ENCODE measurements at regions not wholly inside any gene's neighbourhood (a gene's known extent, or its start where the extent isn't known, plus 50 kb on each side); places are given as distances from the start of the nearest gene placed in this dataset.

DNA sequence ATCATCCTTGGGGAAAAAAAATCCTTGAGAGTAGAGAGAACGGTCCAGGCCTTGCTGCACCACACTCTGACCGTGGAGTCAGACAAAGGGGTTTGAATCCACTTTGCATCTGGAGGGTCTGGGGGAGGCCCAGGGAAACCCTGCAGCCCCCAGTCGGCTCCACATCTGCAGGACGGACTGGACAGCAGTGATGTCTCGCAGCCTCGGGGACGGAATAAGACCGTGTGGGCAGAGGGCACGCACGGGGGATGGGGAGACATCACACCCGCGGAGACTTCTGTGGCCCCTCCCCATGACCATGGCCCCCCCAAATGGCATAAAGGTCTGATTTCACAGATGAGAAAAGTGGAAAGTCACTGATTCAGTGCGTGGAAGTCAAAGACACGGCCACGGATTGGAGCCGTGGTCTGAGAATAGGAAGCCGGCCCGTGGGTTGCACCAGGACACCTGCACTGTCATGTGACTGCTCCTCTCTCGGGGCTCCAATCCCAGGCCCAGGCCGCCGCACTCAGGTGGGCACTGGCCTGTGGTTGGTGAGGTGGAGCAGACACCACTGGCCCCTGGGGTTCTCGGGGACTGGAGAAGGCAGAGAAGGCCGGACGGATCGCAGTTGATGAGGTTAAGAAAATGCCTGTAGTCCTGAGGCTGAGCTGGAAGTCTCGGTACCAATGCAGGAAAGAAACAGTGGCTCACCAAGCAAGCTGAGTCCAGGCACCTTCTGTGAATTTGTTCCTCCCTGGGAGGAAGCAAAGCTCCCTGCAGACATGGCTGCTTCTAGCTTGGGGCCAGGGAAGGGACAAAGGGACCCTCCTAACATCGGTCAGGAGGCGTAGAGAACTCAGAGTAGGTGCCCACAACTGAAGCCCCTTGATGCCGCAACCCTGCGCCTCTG lies 61.8 kb downstream of the RTP5 start:
- Histone ChIP-seq H3K9me3 (0 out of 2 replicates have a peak, but pooled peaks cover 3% of the 10 kb centered on the region), H3K27me3 (replicated peaks; ENCODE audit: control insufficient read depth, insufficient read depth, low read length) (no peaks in the 10 kb centered on the region), H3K4me1 (peaks cover 30% of the 10 kb centered on the region), H3K4me3 (ENCODE audit: low read depth, low read length) (no peak overlapping the region), H3K36me3 (ENCODE audit: control insufficient read depth, insufficient read depth, low read length) (no peaks in the 10 kb centered on the region)
- ChIA-PET POLR2A (no interaction called here), CTCF (no interaction called here)
- TF ChIP-seq, protein P1, sequence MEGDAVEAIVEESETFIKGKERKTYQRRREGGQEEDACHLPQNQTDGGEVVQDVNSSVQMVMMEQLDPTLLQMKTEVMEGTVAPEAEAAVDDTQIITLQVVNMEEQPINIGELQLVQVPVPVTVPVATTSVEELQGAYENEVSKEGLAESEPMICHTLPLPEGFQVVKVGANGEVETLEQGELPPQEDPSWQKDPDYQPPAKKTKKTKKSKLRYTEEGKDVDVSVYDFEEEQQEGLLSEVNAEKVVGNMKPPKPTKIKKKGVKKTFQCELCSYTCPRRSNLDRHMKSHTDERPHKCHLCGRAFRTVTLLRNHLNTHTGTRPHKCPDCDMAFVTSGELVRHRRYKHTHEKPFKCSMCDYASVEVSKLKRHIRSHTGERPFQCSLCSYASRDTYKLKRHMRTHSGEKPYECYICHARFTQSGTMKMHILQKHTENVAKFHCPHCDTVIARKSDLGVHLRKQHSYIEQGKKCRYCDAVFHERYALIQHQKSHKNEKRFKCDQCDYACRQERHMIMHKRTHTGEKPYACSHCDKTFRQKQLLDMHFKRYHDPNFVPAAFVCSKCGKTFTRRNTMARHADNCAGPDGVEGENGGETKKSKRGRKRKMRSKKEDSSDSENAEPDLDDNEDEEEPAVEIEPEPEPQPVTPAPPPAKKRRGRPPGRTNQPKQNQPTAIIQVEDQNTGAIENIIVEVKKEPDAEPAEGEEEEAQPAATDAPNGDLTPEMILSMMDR (IDR thresholded peaks at IDR 0.05; ENCODE audit: insufficient read depth in 1 of 2, low read depth in 1 of 2, low read length in 1 of 2, severe bottlenecking in 1 of 2, unreplicated experiment in 1 of 2), result no peak
- H3K9me3 Mint-ChIP-seq (ENCODE audit: unreplicated experiment), result peaks cover 7% of the 10 kb centered on the region
- BruUV-seq (replicated peaks), result no TSS peak
- H3K27ac Mint-ChIP-seq (ENCODE audit: unreplicated experiment), result no peak overlapping the region
- H3K4me3 Mint-ChIP-seq (ENCODE audit: unreplicated experiment), result no peak overlapping the region
- H3K4me1 Mint-ChIP-seq (ENCODE audit: low read depth, unreplicated experiment), result no peaks in the 10 kb centered on the region
- no peaks in the 10 kb centered on the region for H3K36me3 Mint-ChIP-seq (ENCODE audit: insufficient read depth, unreplicated experiment)
- no peaks in the 10 kb centered on the region for H3K27me3 Mint-ChIP-seq (ENCODE audit: insufficient read depth, unreplicated experiment)
- intact Hi-C loops (cut with micrococcal nuclease; ENCODE audit: unreplicated experiment), result no loop called here
- DNase-seq, result no peak

DNA sequence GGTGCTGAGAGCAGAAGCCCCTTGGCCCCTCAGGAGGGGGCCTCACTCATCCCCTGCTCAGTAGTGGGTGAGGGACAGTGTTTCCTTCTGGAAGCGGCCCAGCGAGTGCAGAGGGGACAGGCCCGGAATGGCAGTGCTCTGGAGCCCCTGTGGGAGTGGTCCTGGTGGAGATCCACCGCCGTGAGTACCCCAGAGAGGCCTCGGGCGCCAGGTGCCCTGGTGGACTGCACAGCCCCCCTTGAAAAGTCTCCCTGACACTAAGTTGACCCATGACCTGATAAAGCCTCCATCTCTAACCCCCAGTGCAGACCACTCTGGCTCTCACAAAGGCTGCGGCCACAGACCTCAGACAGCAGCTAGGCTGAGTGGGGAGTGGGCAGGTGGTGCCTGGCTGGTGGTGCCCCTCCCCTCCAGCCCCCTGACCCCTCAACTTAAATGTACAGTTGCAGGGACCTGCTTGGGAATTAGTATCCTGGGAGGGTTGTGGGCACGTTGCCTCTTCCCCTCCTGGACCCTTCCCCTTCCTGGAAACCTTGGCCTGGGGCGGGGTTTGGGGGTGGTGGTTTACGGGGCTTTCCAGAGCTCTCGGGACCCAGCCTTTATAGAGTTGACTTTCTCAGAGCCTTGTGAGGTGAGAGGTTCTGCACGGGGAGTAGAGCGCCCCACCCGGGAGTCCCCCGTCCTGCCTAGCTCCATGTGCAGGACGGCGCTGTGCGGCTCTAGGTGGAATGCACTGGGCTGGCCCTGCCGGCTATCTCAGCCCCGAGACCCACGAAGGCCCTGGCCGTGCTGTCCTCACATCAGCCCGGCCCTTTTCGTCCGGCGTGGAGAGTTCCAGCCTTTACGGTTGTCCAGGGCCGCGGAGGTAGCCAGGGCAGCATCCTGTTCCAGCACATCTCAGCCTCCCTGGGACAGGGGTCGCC lies 62.7 kb downstream of the RTP5 start:
- Mint-ChIP-seq H3K27me3 (ENCODE audit: insufficient read depth, unreplicated experiment) (no peaks in the 10 kb centered on the region), H3K9me3 (ENCODE audit: unreplicated experiment) (peaks cover 7% of the 10 kb centered on the region), H3K27ac (ENCODE audit: unreplicated experiment) (no peak overlapping the region), H3K36me3 (ENCODE audit: insufficient read depth, unreplicated experiment) (no peaks in the 10 kb centered on the region), H3K4me3 (ENCODE audit: unreplicated experiment) (no peak overlapping the region), H3K4me1 (ENCODE audit: low read depth, unreplicated experiment) (no peaks in the 10 kb centered on the region)
- TF ChIP-seq, protein P1 (IDR thresholded peaks at IDR 0.05; ENCODE audit: insufficient read depth in 1 of 2, low read depth in 1 of 2, low read length in 1 of 2, severe bottlenecking in 1 of 2, unreplicated experiment in 1 of 2), result no peak
- H3K4me3 ChIP-seq (ENCODE audit: low read depth, low read length), result no peak overlapping the region
- H3K27me3 ChIP-seq (replicated peaks; ENCODE audit: control insufficient read depth, insufficient read depth, low read length), result no peaks in the 10 kb centered on the region
- BruUV-seq (replicated peaks), result no TSS peak
- ChIA-PET POLR2A (no interaction called here), CTCF (interaction anchor here (0.6 kb wide), 1 partner anchor 16 kb away, joined by 3 read pairs; no protein-coding TSS in a partner anchor)
- no peak for DNase-seq
- H3K36me3 ChIP-seq (ENCODE audit: control insufficient read depth, insufficient read depth, low read length), result no peaks in the 10 kb centered on the region
- 0 out of 2 replicates have a peak, but pooled peaks cover 3% of the 10 kb centered on the region for H3K9me3 ChIP-seq
- peaks cover 30% of the 10 kb centered on the region for H3K4me1 ChIP-seq
- intact Hi-C loops (cut with micrococcal nuclease; ENCODE audit: unreplicated experiment), result no loop called here

DNA sequence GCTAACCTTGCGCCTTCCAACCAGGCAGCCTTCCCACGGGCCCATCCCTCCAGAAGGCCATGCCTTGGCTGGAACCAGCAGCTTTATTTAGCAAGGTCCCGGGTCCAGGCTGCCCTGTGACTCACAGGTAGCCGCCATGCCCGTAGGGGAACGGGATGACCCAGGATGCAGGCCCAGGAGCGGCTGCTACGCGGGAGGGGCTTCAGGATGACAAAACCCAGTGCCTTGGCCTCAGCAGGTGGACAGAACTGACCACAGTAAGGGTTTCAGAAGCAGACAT lies 63.3 kb downstream of the RTP5 start:
- no TSS peak for BruUV-seq (replicated peaks)
- H3K27me3 ChIP-seq (replicated peaks; ENCODE audit: control insufficient read depth, insufficient read depth, low read length), result no peaks in the 10 kb centered on the region
- H3K4me3 ChIP-seq (ENCODE audit: low read depth, low read length), result no peak overlapping the region
- Mint-ChIP-seq H3K27me3 (ENCODE audit: insufficient read depth, unreplicated experiment) (no peaks in the 10 kb centered on the region), H3K4me3 (ENCODE audit: unreplicated experiment) (peak overlapping the region; percentile 57), H3K36me3 (ENCODE audit: insufficient read depth, unreplicated experiment) (no peaks in the 10 kb centered on the region), H3K9me3 (ENCODE audit: unreplicated experiment) (peaks cover 7% of the 10 kb centered on the region), H3K27ac (ENCODE audit: unreplicated experiment) (peak overlapping the region; percentile 64), H3K4me1 (ENCODE audit: low read depth, unreplicated experiment) (no peaks in the 10 kb centered on the region)
- DNase-seq, result no peak
- intact Hi-C loops (cut with micrococcal nuclease; ENCODE audit: unreplicated experiment), result no loop called here
- TF ChIP-seq, protein P1 (IDR thresholded peaks at IDR 0.05; ENCODE audit: insufficient read depth in 1 of 2, low read depth in 1 of 2, low read length in 1 of 2, severe bottlenecking in 1 of 2, unreplicated experiment in 1 of 2), result no peak
- H3K4me1 ChIP-seq, result peaks cover 30% of the 10 kb centered on the region
- H3K36me3 ChIP-seq (ENCODE audit: control insufficient read depth, insufficient read depth, low read length), result no peaks in the 10 kb centered on the region
- ChIA-PET CTCF (interaction anchor here (0.6 to 1.4 kb wide), 3 partner anchors 14 to 18 kb away, joined by 3 to 5 read pairs (median 4); no protein-coding TSS in a partner anchor), POLR2A (interaction anchor here (0.6 kb wide), 1 partner anchor 13 kb away, joined by 4 read pairs; no protein-coding TSS in a partner anchor)
- H3K9me3 ChIP-seq, result 0 out of 2 replicates have a peak, but pooled peaks cover 3% of the 10 kb centered on the region
